HL-60 (cell line): ENCODE measurements at regions not wholly inside any gene's neighbourhood (a gene's known extent, or its start where the extent isn't known, plus 50 kb on each side); places are given as distances from the start of the nearest gene placed in this dataset.

ENCODE experiments used
- DNase-seq, 2 experiments: peaks; one replicate each; pipeline ENCODE4 v3.0.0-alpha.2; 2010 to 2020; ENCODE audit warnings: low read depth in 1 of 2, low spot score in 1 of 2
- H3K27ac ChIP-seq: fragments of 250-450 bp; sonication (Bioruptor Pico); replicated peaks from 2 replicates; pipeline ENCODE4 v1.5.1; 2020; ENCODE audit warnings: mild to moderate bottlenecking, moderate library complexity
- H3K27me3 ChIP-seq: fragments of 250-450 bp; sonication (Bioruptor Pico); 2 replicates; pipeline ENCODE4 v1.5.1; 2021; ENCODE audit warnings: mild to moderate bottlenecking, moderate library complexity; ENCODE audit not compliant: insufficient read depth, poor library complexity, severe bottlenecking
- H3K4me3 ChIP-seq: replicated peaks from 2 replicates; pipeline ENCODE4 v1.5.1; 2011; ENCODE audit warnings: mild to moderate bottlenecking, control low read depth, low read length; ENCODE audit not compliant: insufficient read depth
- CTCF ChIP-seq: IDR thresholded peaks from one replicate; pipeline ENCODE4 v1.5.1; 2011; ENCODE audit warnings: low read length, control low read depth, inconsistent platforms; ENCODE audit not compliant: insufficient read depth
- GABPA ChIP-seq: IDR thresholded peaks from 2 replicates; pipeline ENCODE4 v1.6.1; 2012; ENCODE audit warnings: low read depth
- POLR2AphosphoS5 ChIP-seq: IDR thresholded peaks from 2 replicates; pipeline ENCODE4 v1.6.1; 2012; ENCODE audit warnings: low read depth
- SPI1 ChIP-seq: IDR thresholded peaks from 2 replicates; pipeline ENCODE4 v1.6.1; 2012; ENCODE audit warnings: low read depth, mild to moderate bottlenecking, borderline replicate concordance
- TF ChIP-seq, protein P1 (sequence below): IDR thresholded peaks from 2 replicates; pipeline ENCODE4 v1.6.1; 2012; ENCODE audit warnings: low read depth; ENCODE audit not compliant: insufficient replicate concordance

- Histone ChIP-seq H3K27me3 (no peaks in the 10 kb centered on the region), H3K27ac (no peak overlapping the region), H3K4me3 (no peak overlapping the region)
- TF ChIP-seq CTCF (no peak), POLR2AphosphoS5 (no peak), GABPA (no peak), SPI1 (no peak)
- TF ChIP-seq, protein P1, sequence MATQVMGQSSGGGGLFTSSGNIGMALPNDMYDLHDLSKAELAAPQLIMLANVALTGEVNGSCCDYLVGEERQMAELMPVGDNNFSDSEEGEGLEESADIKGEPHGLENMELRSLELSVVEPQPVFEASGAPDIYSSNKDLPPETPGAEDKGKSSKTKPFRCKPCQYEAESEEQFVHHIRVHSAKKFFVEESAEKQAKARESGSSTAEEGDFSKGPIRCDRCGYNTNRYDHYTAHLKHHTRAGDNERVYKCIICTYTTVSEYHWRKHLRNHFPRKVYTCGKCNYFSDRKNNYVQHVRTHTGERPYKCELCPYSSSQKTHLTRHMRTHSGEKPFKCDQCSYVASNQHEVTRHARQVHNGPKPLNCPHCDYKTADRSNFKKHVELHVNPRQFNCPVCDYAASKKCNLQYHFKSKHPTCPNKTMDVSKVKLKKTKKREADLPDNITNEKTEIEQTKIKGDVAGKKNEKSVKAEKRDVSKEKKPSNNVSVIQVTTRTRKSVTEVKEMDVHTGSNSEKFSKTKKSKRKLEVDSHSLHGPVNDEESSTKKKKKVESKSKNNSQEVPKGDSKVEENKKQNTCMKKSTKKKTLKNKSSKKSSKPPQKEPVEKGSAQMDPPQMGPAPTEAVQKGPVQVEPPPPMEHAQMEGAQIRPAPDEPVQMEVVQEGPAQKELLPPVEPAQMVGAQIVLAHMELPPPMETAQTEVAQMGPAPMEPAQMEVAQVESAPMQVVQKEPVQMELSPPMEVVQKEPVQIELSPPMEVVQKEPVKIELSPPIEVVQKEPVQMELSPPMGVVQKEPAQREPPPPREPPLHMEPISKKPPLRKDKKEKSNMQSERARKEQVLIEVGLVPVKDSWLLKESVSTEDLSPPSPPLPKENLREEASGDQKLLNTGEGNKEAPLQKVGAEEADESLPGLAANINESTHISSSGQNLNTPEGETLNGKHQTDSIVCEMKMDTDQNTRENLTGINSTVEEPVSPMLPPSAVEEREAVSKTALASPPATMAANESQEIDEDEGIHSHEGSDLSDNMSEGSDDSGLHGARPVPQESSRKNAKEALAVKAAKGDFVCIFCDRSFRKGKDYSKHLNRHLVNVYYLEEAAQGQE: no peak
- no peak for DNase-seq
These were observed 593.0 kb upstream of the CITED2 start for GRCh38 chr6:139967497-139967896.

DNA sequence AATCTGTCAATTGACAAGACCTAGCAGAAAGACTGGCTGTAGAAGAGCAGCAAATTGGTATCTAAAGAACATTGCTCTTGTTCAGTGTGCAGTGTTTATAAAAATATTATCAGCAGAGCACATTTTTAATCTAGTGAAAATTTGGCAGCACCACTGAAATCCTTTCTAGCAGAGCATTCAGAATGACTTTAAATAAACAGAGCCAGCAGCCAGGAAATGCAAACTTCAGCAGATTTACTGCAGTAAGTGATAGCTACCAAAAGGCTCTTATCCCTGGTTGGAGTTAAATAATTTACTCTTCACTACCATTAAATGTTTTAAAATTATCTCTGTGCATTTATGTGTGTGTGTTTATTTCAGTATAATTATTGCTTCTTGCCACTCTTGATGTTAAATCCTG is 590.9 kb upstream of the CITED2 start:
- no peaks in the 10 kb centered on the region for H3K27me3 ChIP-seq
- TF ChIP-seq SPI1 (no peak), GABPA (no peak), CTCF (no peak), POLR2AphosphoS5 (no peak)
- TF ChIP-seq, protein P1: no peak
- H3K27ac ChIP-seq: no peak overlapping the region
- no peak for DNase-seq
- no peak overlapping the region for H3K4me3 ChIP-seq

DNA sequence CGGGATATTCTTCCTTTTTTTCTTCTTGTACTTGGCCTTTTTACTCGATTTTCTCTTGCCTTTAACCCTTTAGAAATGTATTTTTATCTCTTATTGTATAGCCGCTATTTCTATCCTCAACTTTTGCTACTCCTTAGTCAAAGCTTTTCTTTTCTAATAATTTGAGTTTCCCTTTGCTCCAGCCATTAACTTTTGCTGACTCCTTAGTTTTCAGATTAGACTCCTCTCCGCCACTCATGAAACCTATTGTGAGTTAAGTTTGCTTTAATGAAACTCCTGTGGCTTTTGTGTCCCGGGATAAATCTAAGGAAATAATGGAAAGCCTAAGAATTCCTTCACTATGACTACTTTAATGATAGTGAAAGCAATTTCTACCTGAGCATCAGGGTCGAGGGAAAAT is 590.3 kb upstream of the CITED2 start:
- H3K27me3 ChIP-seq: no peaks in the 10 kb centered on the region
- no peak for DNase-seq
- TF ChIP-seq, protein P1: no peak
- no peak for TF ChIP-seq SPI1
- TF ChIP-seq POLR2AphosphoS5: no peak
- TF ChIP-seq CTCF: no peak
- no peak for TF ChIP-seq GABPA
- no peak overlapping the region for H3K27ac ChIP-seq
- no peak overlapping the region for H3K4me3 ChIP-seq
